ENCODE measurements at regions not wholly inside any gene's neighbourhood (a gene's known extent, or its start where the extent isn't known, plus 50 kb on each side); places are given as distances from the start of the nearest gene placed in this dataset.

DNA sequence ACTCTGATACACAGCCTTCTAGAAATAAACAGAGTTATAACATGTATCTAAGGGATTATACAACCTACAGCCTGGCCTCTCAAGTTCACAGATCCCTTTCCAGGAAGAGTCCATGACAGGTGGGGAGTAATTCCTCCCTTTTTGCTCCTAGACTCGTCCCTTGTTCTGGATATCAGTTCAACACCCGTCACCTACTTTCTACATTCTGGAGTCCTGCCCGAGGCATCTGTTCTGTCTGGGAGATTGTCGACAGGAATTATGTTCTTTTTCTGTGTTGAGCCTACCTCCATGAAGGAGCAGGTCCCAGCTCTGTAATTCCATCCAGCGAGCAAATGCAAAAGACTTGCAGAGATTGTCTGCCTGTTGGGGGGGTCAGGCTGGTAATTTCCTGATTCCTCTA is 224.6 kb upstream of the NTM start:
- no peaks in the 10 kb centered on the region for H3K36me3 Mint-ChIP-seq (ENCODE audit: insufficient read depth)
- DNase-seq (ENCODE audit: low spot score, unreplicated experiment): no peak

GRCh38 chr11:131146827-131147490 is 223.5 kb upstream of the NTM start:
- DNase-seq (ENCODE audit: low spot score, unreplicated experiment): no peak
- no peak overlapping the region for H3K27ac Mint-ChIP-seq
- H3K4me3 Mint-ChIP-seq (ENCODE audit: low read depth): no peak overlapping the region
- no peaks in the 10 kb centered on the region for H3K9me3 Mint-ChIP-seq (ENCODE audit: low read depth)
- TF ChIP-seq CTCF (IDR thresholded peaks at IDR 0.05; ENCODE audit: unreplicated experiment): no peak
- H3K27me3 Mint-ChIP-seq: no peaks in the 10 kb centered on the region
- H3K36me3 Mint-ChIP-seq (ENCODE audit: insufficient read depth): no peaks in the 10 kb centered on the region
- H3K4me1 Mint-ChIP-seq (ENCODE audit: low read depth): no peaks in the 10 kb centered on the region

More for the DNA sequence above, 224.6 kb upstream of the NTM start:
- H3K4me1 Mint-ChIP-seq (ENCODE audit: low read depth): no peaks in the 10 kb centered on the region
- peaks cover 2% of the 10 kb centered on the region for H3K27me3 Mint-ChIP-seq
- TF ChIP-seq CTCF (IDR thresholded peaks at IDR 0.05; ENCODE audit: unreplicated experiment): no peak
- no peaks in the 10 kb centered on the region for H3K9me3 Mint-ChIP-seq (ENCODE audit: low read depth)
- H3K27ac Mint-ChIP-seq: no peak overlapping the region
- H3K4me3 Mint-ChIP-seq (ENCODE audit: low read depth): no peak overlapping the region

- no peak for DNase-seq (ENCODE audit: low spot score, unreplicated experiment)
- H3K36me3 Mint-ChIP-seq (ENCODE audit: insufficient read depth): no peaks in the 10 kb centered on the region
- H3K4me1 Mint-ChIP-seq (ENCODE audit: low read depth): no peaks in the 10 kb centered on the region
- H3K4me3 Mint-ChIP-seq (ENCODE audit: low read depth): no peak overlapping the region
- no peaks in the 10 kb centered on the region for H3K9me3 Mint-ChIP-seq (ENCODE audit: low read depth)
- TF ChIP-seq CTCF (IDR thresholded peaks at IDR 0.05; ENCODE audit: unreplicated experiment): no peak
- H3K27me3 Mint-ChIP-seq: peaks cover 20% of the 10 kb centered on the region
- H3K27ac Mint-ChIP-seq: no peak overlapping the region
Measured at GRCh38 chr11:131154351-131154750, 216.1 kb upstream of the NTM start.

DNA sequence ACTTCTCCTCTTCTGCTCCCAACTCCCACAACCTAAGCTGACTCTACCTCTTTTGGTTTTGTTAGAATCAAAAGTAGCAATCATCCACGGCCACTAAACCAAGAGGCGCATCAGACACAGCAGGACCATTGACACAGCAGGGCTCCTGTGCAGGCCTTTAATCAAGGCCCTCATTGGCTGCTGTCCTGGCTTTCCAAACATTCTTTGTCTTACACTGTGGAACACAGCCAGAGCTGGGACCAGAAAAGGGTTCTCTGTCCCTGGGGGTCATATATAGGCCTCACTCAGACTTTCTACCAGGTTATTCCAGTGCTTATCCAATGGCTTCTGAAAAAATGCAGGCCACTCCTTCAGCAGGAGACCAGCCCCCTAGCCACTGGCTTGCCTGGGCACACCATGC is 212.7 kb upstream of the NTM start:
- Mint-ChIP-seq H3K27ac (no peak overlapping the region), H3K9me3 (ENCODE audit: low read depth) (no peaks in the 10 kb centered on the region), H3K36me3 (ENCODE audit: insufficient read depth) (no peaks in the 10 kb centered on the region), H3K4me3 (ENCODE audit: low read depth) (no peak overlapping the region), H3K4me1 (ENCODE audit: low read depth) (no peaks in the 10 kb centered on the region), H3K27me3 (peaks cover 30% of the 10 kb centered on the region)
- no peak for DNase-seq (ENCODE audit: low spot score, unreplicated experiment)
- no peak for TF ChIP-seq CTCF (IDR thresholded peaks at IDR 0.05; ENCODE audit: unreplicated experiment)

GRCh38 chr11:131160846-131161245 is 209.6 kb upstream of the NTM start:
- Mint-ChIP-seq H3K4me3 (ENCODE audit: low read depth) (no peak overlapping the region), H3K27ac (no peak overlapping the region), H3K27me3 (peaks cover 18% of the 10 kb centered on the region), H3K36me3 (ENCODE audit: insufficient read depth) (no peaks in the 10 kb centered on the region), H3K9me3 (ENCODE audit: low read depth) (no peaks in the 10 kb centered on the region), H3K4me1 (ENCODE audit: low read depth) (no peaks in the 10 kb centered on the region)
- DNase-seq (ENCODE audit: low spot score, unreplicated experiment): no peak
- TF ChIP-seq CTCF (IDR thresholded peaks at IDR 0.05; ENCODE audit: unreplicated experiment): no peak

All from progenitor cell of endocrine pancreas (in vitro differentiated cells).